Body of pancreas (tissue), 4 donors: ENCODE measurements at regions not wholly inside any gene's neighbourhood (a gene's known extent, or its start where the extent isn't known, plus 50 kb on each side); places are given as distances from the start of the nearest gene placed in this dataset.

Source experiments
- ATAC-seq: fragments of 150-250 bp; one replicate; pipeline ENCODE4 v1.9.1; 2016
- DNase-seq, 4 donors: peaks; one replicate each; pipeline ENCODE4 v3.0.0-alpha.2; 2019
- H3K27ac ChIP-seq, 4 donors: fragments of 200-600 bp; sonication (generic); 1 replicate in 3 of 4; 2 replicates in 1 of 4; pipeline versions ENCODE4 v1.5.1 to v1.6.1; 2016 to 2019; ENCODE audit warnings: mild to moderate bottlenecking in 1 of 4, mixed read lengths in 1 of 4, moderate library complexity in 1 of 4
- H3K27me3 ChIP-seq, 2 donors: fragments of 200-600 bp; sonication (generic); one replicate each; pipeline ENCODE4 v1.6.0; 2016; ENCODE audit warnings: mild to moderate bottlenecking in 1 of 2
- H3K36me3 ChIP-seq, 2 donors: fragments of 200-600 bp; sonication (generic); replicated peaks in 1 of 2; 2 replicates each; pipeline ENCODE4 v1.5.1; 2016; ENCODE audit warnings: low read depth in 2 of 2; ENCODE audit not compliant: insufficient read depth in 1 of 2
- H3K4me1 ChIP-seq: fragments of 200-600 bp; sonication (generic); one replicate; pipeline ENCODE4 v1.6.0; 2016
- H3K4me3 ChIP-seq, 2 donors: fragments of 200-600 bp; sonication (generic); 1 replicate in 1 of 2; 2 replicates in 1 of 2; pipeline ENCODE4 v1.5.1; 2016 to 2019
- H3K9me3 ChIP-seq, 3 donors: fragments of 200-600 bp; sonication (generic); 1 replicate in 2 of 3; 2 replicates in 1 of 3; pipeline ENCODE4 v1.5.1; 2016
- POLR2A ChIP-seq, 3 donors: fragments of 450-650 bp; IDR thresholded peaks; one replicate each; pipeline ENCODE4 v1.6.1; 2016; ENCODE audit warnings: antibody characterized with exemption in 3 of 3, mild to moderate bottlenecking in 2 of 3
- WGBS, 2 donors: methylation state at CpG; one replicate each; pipeline ENCODE4 v1.1.5; 2017; 5-methylcytosine and 5-hydroxymethylcytosine counted together
- intact Hi-C: fragments of 100-400 bp; cut with DNase I; formaldehyde crosslinking; loops from one replicate; pipeline ENCODE4 v1.15.1; 2023
- TF ChIP-seq, protein P1 (sequence below), 7 experiments: fragments of 450-650 bp in 4 of 7; fragments of 200-600 bp in 3 of 7; sonication (generic) in 3 of 7; IDR thresholded peaks; one replicate each; pipeline ENCODE4 v1.5.1; 2016 to 2019; ENCODE audit warnings: antibody characterized with exemption in 7 of 7

GRCh38 chr18:78895207-78896001 lies 84.2 kb upstream of the SALL3 start:
- no peak for DNase-seq
- WGBS, 2 donors: 58 to 62% methylated on average over 19 to 22 of the region's 22 CpGs
- Histone ChIP-seq H3K9me3 (no peaks in the 10 kb centered on the region), H3K27ac (no peak overlapping the region), H3K36me3 (no peaks in the 10 kb centered on the region), H3K27me3 (no peaks in the 10 kb centered on the region), H3K4me3 (no peak overlapping the region), H3K4me1 (no peaks in the 10 kb centered on the region)
- ATAC-seq: no peak
- intact Hi-C loops: no loop called here
- no peak for TF ChIP-seq POLR2A (IDR thresholded peaks at IDR 0.05)
- TF ChIP-seq, protein P1, sequence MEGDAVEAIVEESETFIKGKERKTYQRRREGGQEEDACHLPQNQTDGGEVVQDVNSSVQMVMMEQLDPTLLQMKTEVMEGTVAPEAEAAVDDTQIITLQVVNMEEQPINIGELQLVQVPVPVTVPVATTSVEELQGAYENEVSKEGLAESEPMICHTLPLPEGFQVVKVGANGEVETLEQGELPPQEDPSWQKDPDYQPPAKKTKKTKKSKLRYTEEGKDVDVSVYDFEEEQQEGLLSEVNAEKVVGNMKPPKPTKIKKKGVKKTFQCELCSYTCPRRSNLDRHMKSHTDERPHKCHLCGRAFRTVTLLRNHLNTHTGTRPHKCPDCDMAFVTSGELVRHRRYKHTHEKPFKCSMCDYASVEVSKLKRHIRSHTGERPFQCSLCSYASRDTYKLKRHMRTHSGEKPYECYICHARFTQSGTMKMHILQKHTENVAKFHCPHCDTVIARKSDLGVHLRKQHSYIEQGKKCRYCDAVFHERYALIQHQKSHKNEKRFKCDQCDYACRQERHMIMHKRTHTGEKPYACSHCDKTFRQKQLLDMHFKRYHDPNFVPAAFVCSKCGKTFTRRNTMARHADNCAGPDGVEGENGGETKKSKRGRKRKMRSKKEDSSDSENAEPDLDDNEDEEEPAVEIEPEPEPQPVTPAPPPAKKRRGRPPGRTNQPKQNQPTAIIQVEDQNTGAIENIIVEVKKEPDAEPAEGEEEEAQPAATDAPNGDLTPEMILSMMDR (IDR thresholded peaks at IDR 0.05): no peak

DNA sequence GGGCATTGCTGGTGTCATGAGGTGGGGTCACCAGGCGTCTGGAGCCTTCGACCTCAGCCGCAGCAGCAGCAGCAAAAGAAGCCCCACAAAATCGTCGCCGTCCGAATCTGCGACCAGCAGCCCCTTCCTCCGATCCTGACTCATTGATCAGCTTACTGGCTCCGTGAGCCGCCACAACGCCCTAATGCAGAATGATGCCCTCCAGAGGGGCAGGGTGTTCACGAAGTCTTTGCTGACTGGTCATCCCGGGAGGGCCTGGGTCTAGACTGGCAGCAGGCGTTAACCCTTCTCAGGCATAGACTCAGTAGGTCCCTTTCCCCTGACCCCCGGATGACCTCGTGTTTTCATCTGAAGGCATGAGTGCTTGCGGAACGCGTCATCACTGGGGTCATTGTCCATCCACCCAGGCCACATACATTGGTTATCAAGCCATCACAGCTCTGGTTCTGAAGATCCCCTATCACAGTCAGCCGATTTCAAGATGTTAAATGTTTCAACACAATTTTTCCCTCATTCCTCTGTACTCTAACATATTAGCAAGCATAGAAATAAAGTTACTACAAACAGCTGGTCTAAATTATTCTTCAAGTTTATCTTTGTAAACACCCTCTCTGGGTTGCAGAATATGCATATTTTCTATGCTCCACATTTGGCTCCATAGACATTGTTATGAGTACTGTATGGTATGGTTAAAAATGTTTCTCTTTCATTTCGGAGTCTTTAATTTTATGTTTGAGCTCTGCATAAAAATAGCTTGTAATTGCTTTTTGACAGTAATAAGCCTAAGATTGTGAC lies 83.3 kb upstream of the SALL3 start:
- no peak for TF ChIP-seq POLR2A (IDR thresholded peaks at IDR 0.05)
- TF ChIP-seq, protein P1 (IDR thresholded peaks at IDR 0.05): no peak
- 72 to 77% methylated on average over 20 to 22 of the region's 22 CpGs for WGBS, 2 donors

GRCh38 chr18:78898066-78898465 lies 81.6 kb upstream of the SALL3 start:
- Histone ChIP-seq H3K36me3 (no peaks in the 10 kb centered on the region), H3K9me3 (no peaks in the 10 kb centered on the region), H3K4me3 (no peak overlapping the region), H3K4me1 (no peaks in the 10 kb centered on the region), H3K27me3 (no peaks in the 10 kb centered on the region), H3K27ac (no peak overlapping the region)
- WGBS, 2 donors: 71 to 82% methylated on average over 9 of the region's 9 CpGs
- DNase-seq (no peak), ATAC-seq (no peak)
- intact Hi-C loops: no loop called here
- no peak for TF ChIP-seq POLR2A (IDR thresholded peaks at IDR 0.05)
- TF ChIP-seq, protein P1 (IDR thresholded peaks at IDR 0.05): no peak

More for the DNA sequence above, 83.3 kb upstream of the SALL3 start:
- ATAC-seq (no peak), DNase-seq (no peak)
- Histone ChIP-seq H3K27me3 (no peaks in the 10 kb centered on the region), H3K36me3 (no peaks in the 10 kb centered on the region), H3K27ac (no peak overlapping the region), H3K4me1 (no peaks in the 10 kb centered on the region), H3K4me3 (no peak overlapping the region), H3K9me3 (no peaks in the 10 kb centered on the region)
- intact Hi-C loops: no loop called here

DNA sequence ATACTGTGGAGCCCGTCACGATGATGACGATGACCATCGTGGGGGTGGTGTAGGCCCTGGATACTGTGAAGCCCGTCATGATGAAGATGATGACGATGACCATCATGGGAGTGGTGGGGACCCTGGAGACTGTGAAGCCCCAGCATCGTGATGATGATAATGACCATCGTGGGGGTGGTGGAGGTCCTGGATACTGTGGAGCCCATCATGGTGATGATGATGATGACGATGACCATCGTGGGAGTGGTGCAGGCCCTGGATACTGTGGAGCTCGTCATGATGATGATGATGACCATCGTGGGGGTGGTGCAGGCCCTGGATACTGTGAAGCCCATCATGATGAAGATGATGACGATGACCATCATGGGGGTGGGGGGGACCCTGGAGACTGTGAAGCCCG lies 81.0 kb upstream of the SALL3 start:
- no peak for ATAC-seq
- WGBS, 2 donors: 68 to 76% methylated on average over 14 of the region's 14 CpGs
- DNase-seq: no peak
- Histone ChIP-seq H3K9me3 (no peaks in the 10 kb centered on the region), H3K27ac (no peak overlapping the region), H3K4me1 (no peaks in the 10 kb centered on the region), H3K36me3 (no peaks in the 10 kb centered on the region), H3K4me3 (no peak overlapping the region), H3K27me3 (no peaks in the 10 kb centered on the region)
- TF ChIP-seq, protein P1 (IDR thresholded peaks at IDR 0.05): no peak
- TF ChIP-seq POLR2A (IDR thresholded peaks at IDR 0.05): no peak
- intact Hi-C loops: no loop called here
